ENCODE measurements at regions not wholly inside any gene's neighbourhood (a gene's known extent, or its start where the extent isn't known, plus 50 kb on each side); places are given as distances from the start of the nearest gene placed in this dataset.

DNA sequence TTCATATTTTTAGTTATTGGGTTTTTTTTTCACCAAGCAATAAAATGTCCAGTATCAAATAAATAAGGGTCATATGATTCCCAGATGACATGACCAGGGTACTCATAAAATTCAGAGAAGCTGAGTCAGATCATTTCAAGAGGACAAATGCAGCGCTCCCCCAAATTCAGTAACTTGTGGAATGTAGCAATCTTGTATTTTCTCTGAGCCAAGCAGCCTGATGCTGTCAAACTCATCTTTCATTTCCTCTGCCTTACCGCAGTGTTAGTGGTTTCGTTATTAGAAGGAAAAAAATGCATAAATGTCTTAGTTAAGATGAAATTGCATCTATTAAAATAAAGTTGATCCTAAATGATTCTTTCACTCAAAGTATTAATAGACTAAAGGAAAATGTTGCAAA lies 57.8 kb upstream of the EDN1 start:
- H3K14ac ChIP-seq (ENCODE audit: insufficient read length), result no peak overlapping the region
- H3K56ac ChIP-seq (replicated peaks; ENCODE audit: insufficient read length, low read depth, low read length), result no peak overlapping the region
- no peak for FAIRE-seq
- H4K20me1 ChIP-seq (replicated peaks in 1 of 2; ENCODE audit: control insufficient read depth in 1 of 2, insufficient read depth in 2 of 2, low read length in 2 of 2), result no peaks in the 10 kb centered on the region
- no peak overlapping the region for H3K9ac ChIP-seq (replicated peaks in 1 of 4; ENCODE audit: extremely low read depth in 1 of 4, low read depth in 3 of 4, low read length in 3 of 4)
- no peak for DNase-seq (ENCODE audit: low read depth in 1 of 2, low spot score in 2 of 2)
- no peak overlapping the region for H2BK15ac ChIP-seq (ENCODE audit: low read length)
- H2BK20ac ChIP-seq (ENCODE audit: low read length), result no peak overlapping the region
- 92% methylated on average over 3 of the region's 3 CpGs; no CpG with 5 or more reads in 1 of the 2 experiments for WGBS, 2 experiments (ENCODE audit: extremely low coverage in 1 of 2, insufficient coverage in 1 of 2, insufficient read length in 1 of 2, insufficient replicate concordance in 2 of 2, low coverage in 1 of 2, low lambda C conversion rate in 2 of 2, missing lambda C conversion rate in 1 of 2)
- H3K27ac ChIP-seq (ENCODE audit: low read depth, low read length), result no peak overlapping the region
- no peaks in the 10 kb centered on the region for H3K79me1 ChIP-seq (ENCODE audit: low read depth, low read length)
- no peak overlapping the region for H3K23ac ChIP-seq (ENCODE audit: insufficient read length)
- H3K23me2 ChIP-seq (ENCODE audit: low read depth, low read length), result no peaks in the 10 kb centered on the region
- no peak overlapping the region for H3K18ac ChIP-seq (ENCODE audit: extremely low read depth, low read length)
- H3K9me3 ChIP-seq (ENCODE audit: insufficient read depth in 2 of 2, low read depth in 1 of 2, low read length in 1 of 2), result no peaks in the 10 kb centered on the region
- H2BK5ac ChIP-seq (ENCODE audit: low read depth, low read length), result no peak overlapping the region
- POLR2A ChIA-PET (ENCODE audit: partially characterized antibody), result no interaction called here
- no peak overlapping the region for H4K5ac ChIP-seq (ENCODE audit: insufficient read length, low read depth, low read length)
- H2AK5ac ChIP-seq (ENCODE audit: low read depth, low read length), result no peak overlapping the region
- H3K27me3 ChIP-seq (replicated peaks in 1 of 4; ENCODE audit: control insufficient read depth in 3 of 4, extremely low read depth in 1 of 4, insufficient read depth in 3 of 4, low read length in 3 of 4), result no peaks in the 10 kb centered on the region
- H3K4ac ChIP-seq (replicated peaks; ENCODE audit: insufficient read length, low read depth, low read length), result no peak overlapping the region
- H3K4me2 ChIP-seq (ENCODE audit: insufficient read depth in 1 of 2, low read depth in 2 of 2, low read length in 2 of 2), result no peak overlapping the region
- H4K8ac ChIP-seq (ENCODE audit: extremely low read depth, insufficient read depth, low read length), result no peak overlapping the region
- no peaks in the 10 kb centered on the region for H3K36me3 ChIP-seq (ENCODE audit: control insufficient read depth in 2 of 4, insufficient read depth in 4 of 4, low read length in 3 of 4)
- H2BK12ac ChIP-seq (ENCODE audit: low read depth, low read length), result no peak overlapping the region
- no peak overlapping the region for H3K4me3 ChIP-seq (ENCODE audit: extremely low read depth in 1 of 4, insufficient read depth in 2 of 4, low read depth in 3 of 4, low read length in 4 of 4)
- H3K79me2 ChIP-seq (ENCODE audit: control insufficient read depth in 1 of 2, insufficient read depth in 2 of 2, low read length in 2 of 2), result no peaks in the 10 kb centered on the region
- no peak overlapping the region for H2BK120ac ChIP-seq (replicated peaks; ENCODE audit: low read depth, low read length)
- H3K4me1 ChIP-seq (replicated peaks in 1 of 4; ENCODE audit: control insufficient read depth in 3 of 4, insufficient read depth in 4 of 4, low read length in 3 of 4), result peaks cover 0 to 7% (median 1%) of the 10 kb centered on the region in 4 experiments; a peak in 2 of 7 replicates
- H2AFZ ChIP-seq (ENCODE audit: low read length), result no peak overlapping the region
- CTCF ChIA-PET (ENCODE audit: partially characterized antibody), result interaction anchor here (0.9 to 2.2 kb wide), 9 partner anchors 9 to 79 kb away, joined by 3 to 14 read pairs (median 6); partner anchors contain the start of gene EDN1
- no peak overlapping the region for H4K91ac ChIP-seq (replicated peaks; ENCODE audit: insufficient read length, low read length)
- no peak for TF ChIP-seq CBX5 (IDR thresholded peaks at IDR 0.05; ENCODE audit: low read depth, low read length)
